GM21619 (cell line): ENCODE measurements at regions not wholly inside any gene's neighbourhood (a gene's known extent, or its start where the extent isn't known, plus 50 kb on each side); places are given as distances from the start of the nearest gene placed in this dataset.

Source experiments
- ATAC-seq: cut with Tn5 transposase; IDR thresholded peaks from one replicate; pipeline ENCODE4 v1.9.1; 2021; ENCODE audit not compliant: unreplicated experiment

DNA sequence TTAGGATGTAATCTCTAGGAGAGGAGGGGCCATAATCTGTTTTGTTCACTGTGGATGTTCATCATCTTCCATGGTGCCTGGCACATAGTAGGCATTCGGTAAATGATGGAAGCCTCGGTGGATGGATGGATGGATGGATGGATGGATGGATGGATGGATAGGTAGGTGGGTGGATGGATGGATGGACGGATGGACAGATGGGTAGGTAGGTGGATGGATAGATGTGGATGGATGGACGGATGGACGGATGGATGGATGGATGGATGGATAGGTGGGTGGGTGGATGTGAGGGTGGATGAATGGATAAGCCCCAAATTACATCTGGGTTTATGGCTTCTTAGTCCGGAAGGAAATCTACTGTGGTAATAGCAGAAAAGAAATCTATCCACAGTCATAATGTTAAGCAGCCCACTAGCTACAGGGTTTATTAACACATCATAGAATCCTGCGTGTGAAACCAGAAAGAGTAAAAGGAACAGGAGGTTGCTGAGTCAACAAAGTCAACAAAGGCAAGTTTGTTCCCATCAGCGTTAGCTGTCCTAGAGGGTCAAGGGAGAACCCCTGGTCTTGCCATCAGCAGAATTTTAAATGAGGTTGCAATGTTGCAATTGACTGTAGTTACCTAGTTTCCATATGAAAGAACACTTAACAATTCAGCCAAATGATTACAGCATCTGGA, 82.8 kb downstream of the C11orf91 start:
- no peak for ATAC-seq

DNA sequence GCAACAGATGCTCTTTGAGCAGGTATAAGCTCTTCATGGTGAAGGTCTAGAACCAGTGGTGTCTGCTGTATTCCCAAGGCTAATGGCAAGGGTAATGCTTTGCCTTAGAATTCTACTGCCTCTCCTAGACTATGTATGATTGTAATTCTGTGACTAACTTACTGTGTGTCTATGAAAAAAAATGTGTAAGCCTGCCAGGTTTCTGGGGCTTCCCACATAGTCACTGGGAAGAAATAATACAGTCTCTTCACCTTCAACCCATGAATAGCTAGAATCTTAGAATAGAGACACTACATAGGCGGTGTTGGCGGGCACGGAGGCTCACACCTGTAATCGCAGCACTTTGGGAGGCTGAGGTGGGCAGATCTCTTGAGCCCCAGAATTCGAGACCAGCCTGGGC, 84.1 kb downstream of the C11orf91 start:
- no peak for ATAC-seq

DNA sequence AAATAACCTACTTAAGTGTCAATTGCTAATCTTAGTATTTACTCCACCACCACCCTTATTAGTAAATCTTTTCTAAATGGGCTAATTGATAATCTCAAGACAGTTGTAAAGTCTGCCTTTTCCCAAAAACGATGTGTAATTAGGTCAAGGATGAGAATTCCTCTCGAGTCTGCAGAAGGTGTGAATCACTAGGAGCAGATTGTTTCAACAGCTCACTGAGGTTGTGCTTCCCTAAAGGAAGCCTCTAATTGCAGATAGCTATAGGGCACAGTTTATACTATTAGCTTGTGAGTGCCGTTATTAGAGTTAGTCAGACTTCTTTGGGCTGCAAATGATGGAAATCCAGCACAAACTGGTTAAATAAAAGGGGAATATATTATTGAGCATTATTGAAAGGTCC, 84.9 kb downstream of the C11orf91 start:
- no peak for ATAC-seq

DNA sequence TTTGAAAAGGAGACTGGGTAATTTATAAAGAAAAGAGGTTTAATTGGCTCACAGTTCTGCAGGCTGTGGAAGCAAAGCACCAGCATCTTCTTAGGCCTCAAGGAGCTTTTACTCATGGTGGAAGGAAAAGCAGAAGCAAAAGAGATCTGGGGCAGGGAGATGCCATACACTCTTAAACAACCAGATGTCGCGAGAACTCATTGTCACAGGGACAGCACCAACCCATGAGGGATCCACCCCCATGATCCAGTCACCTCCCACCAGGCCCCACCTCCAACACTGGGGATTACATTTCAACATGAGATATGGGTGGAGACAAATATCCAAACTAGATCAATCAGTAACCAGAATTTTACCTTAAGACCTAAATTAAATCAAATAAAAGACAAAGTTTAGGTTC, 87.2 kb downstream of the C11orf91 start:
- no peak for ATAC-seq

DNA sequence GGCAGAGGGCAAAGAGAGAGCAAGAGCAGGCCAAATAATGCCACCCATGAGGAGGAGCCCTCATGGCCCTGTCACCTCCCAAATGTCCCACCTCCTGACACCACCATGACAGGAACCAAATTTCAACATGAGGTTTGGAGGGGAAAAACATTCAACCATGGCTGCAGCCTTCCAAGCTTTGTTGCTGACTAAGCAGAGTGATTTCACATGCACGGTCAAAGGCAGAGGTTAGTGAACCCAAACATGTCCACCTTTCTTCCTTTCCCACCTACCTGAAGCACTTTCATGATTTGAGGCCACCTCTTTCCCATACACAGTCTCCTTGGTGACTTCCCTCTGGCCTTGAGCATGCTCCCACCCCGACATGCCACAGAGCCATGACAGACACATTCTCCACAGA, 89.7 kb downstream of the C11orf91 start:
- ATAC-seq, result no peak

DNA sequence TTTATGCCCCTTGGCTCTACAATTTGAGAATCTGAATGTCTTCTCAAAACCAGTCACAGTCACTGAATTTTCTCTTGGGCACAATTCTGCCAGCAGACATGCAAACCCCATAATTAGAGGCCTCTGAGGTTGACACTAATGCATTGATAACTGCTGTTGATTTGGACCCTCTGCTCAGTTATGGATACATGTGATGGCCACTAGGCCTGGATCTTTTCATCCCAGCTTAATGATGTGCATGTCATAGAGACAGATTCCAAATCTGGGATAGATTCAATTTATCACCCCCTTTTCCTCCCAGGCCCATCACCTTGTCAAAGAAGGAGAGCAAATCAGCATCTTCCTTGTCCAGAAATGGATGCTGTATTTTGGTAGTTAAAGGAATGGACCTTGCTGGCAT, 92.2 kb downstream of the C11orf91 start:
- ATAC-seq, result no peak

DNA sequence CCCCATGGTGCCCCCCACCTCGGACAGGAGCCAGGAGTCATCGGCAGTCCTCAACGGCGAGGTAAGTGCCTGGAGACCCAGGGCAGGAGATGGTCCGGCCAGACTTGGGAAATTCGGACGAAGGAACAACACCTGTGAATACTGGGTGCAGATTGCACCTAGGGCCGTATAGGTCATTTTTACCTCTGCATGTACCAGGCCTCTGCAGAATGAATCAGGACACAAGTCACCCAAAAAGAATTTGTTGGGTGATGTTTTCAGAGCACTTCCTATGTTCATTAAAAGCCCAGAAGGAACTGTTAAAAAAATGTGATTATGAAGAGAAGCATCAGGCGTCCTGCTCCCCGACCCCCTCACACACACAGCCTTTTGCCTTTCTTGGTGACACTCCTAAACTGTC, 93.9 kb downstream of the C11orf91 start:
- no peak for ATAC-seq

DNA sequence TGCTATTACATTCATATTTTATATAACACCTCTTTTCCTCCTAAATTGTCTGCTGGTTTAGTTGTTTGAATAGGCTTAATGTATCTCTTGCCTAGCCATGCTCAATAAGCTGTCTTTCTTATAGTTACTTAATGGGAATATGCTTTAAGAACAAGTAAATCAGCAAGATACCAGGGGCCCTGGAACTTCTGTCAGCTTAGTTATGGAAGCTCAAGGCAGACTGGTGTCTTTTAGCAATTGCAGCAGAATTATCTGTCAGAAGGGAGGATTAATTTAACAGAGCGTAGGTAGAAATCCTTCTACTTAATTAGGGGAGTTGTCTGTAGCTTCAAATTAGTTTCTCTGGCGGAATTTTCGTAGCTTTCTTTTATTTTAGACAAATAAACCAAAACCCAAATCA, 94.9 kb downstream of the C11orf91 start:
- ATAC-seq, result no peak

DNA sequence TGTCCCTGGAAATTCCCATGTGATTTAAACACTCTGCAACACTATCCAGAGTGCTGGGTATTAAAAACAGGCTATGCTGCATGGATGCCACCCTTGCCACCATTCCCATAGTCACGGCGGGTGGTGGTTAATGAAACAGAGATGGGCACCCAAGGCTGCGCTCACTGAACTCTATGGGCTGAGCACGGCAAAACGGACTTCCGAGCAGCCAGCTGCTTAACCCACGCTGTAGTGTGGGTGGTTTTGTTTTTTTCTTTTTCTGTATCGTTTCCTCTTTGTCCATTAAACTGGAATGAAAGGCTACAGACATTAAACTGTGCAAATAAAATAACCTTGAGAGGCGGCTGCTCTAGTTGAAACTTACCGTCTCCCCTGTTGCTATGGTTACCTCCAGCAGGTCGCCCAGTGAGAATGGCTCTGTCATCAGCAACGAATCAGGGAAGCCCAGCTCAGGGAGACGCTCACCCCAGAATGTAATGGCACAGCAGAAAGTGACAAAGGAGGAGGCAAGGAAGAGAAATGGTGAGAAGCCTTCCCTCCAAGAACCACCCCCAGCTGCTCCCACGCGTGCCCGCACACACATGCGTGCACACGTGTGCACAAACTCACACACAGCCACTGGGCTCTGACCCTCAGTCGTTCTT, 102.1 kb downstream of the C11orf91 start:
- ATAC-seq, result no peak

DNA sequence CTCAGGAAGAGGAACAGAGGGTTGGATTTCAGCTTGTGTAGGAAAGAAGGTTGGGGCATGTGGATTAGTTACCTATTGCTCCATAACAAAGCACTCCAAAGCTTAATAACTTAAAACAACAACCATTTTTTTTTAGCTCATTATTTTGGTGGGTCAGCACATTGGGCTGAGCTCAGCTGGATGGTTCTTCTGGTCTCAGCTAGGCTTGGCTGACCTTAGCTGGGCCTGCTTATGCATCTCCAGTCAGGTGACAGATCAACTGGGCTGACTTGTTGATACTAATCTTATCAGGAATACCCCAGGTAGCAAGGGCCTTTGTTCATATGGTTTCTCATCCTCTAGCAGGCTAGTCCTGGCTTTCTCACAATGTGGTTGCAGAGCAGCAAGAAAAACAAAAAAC, 106.4 kb downstream of the C11orf91 start:
- ATAC-seq, result no peak

DNA sequence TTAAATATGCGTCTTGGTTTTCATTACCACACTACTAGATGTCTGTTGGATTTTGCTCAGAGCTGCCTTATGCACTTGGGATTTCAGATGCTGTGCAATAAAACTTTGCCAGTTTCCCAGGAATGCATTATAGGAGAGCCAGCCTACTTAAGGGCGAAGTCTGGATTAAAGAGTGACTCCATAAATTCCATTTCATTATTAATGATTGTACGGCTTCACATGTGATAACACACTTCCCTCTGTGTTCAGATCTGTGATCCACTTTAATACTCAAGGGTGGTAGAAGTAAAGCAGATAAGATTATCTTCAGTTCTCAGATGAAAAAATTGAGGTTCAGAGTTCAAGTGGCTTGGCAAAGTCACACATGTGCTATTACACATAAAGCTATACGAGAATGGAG, 110.2 kb downstream of the C11orf91 start:
- ATAC-seq, result no peak

DNA sequence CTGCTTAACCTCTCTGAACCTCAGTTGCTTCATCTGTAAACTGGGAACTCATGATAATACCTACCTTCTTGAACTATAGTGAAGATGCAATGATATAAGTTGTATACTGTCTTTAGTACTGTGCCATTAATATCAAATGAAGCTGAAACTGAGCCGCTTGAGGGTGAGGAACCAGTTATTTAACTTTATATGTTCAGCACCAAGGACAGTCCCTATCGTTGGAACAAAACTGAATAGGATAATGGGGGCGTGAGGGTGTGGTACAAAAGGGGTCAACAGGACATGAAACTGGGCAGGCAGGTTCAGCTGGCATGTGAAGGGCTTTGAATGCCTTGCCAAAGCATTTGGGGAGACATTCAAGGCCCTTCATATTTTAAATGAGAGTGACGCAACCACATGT, 112.6 kb downstream of the C11orf91 start:
- ATAC-seq, result no peak

DNA sequence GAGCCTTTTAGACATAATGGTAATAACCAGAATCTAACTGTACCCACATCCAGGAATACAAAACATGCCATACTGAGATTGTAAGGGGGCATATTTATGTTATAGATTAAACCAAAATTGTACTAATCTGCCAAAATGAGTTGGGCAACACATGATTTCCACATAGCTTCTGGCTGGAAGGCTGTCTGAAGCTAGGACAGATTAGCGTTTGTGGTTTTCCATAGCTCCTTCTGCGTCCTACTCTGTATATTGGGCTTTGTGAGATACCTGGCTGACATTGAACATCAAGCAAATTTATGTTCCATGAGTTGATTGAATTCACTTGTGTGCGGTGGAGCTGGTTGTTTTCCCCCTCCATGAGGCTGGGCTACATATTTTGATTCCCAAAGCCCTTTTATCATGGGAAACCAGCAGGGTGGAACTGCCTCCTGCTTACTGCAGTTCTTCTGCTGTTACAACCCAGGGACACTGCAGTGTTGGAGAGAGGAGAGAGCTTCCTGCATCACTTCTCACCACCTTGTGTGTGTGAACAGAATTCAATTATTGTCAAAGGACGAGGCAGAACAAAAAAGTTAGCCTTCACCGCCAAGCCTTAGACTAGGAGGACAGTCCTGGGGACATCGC, 114.9 kb downstream of the C11orf91 start:
- no peak for ATAC-seq

DNA sequence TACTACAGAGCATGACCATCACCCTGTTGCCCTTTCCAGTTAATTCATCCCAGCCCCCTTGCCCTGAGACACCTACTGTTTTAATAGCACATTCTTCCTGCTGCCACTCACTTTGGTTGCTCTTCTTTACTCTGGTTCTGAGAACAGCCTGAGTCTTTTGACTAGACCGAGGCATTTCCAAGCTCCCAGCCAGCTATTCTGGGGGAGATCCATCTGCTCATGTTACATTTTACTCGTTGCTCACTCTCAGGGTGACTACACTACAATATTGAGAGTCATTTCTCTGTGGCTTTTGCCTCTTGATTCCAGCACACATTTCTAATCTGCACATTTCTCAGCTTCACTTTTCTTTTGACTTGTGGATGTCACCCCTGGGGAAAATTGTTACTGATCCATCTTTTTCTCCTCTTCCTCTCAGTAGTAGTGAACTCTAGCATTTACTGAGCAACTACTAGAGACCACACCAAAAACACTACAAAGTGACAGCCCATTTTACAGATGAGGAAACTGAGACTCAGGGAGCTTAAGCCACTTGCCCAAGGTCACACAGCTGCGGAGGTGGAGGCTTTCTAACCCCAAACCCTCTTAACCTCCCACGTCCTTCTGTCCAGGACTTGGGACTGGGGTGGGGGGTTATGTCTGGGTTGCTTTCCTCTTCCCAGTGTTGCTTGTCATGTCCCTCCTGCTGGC, 117.8 kb downstream of the C11orf91 start:
- ATAC-seq, result no peak

DNA sequence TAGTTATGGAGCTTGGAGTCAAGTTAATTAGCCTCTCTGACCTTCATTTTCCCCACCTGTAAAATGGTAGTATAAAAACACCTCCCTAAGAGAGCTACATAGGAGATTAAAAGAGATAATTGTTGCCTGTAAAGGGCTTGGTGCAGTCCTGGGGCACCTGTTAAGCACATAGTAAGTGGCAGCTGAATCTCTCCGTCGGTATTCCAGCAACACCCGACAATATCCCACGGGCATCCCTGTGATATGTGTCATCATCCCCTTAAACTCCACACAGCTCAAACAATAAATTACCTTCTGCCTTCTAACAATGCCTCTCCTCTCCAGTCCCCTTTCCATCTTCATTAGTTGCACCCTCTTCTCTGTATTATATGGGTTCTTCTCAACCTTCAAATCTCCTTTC, 121.5 kb downstream of the C11orf91 start:
- no peak for ATAC-seq

DNA sequence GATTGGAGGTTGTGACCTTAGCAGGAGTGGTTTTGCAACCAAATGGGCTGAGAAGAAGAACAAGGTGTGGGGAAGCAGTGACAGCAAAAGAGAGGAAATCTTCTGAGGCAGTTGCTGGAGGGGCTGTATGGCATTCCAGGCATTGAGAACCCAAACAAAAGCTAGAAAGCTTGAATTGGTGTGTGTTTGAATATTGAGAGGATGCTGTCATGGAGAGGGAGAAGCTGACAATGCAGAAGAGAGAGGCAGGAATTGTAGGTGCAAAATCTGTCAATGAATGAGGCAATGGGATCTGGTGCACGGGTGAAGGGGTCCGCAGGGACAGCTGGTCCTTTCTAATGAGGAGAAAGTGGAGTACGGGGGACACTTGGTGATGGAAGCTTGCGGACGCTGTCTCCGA, 123.4 kb downstream of the C11orf91 start:
- ATAC-seq, result no peak

DNA sequence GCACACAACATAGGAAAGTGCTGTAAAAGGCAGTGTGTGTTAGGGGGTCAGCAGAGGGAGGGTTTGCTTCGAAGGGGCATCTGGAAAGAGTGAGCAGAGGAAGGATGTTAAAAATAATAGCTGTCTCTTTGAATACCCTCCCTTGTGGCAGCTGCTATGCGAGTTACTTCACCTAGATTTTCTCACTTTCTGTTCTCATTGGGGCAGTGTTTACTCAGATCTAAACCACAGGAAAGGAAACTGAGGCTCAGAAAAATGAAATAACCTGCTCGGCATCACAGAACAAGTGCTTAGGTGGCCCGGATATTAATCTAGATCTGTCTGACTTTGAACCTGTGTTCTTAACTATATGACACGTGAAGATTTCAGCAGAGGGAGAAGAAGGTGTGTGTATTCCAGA, 125.3 kb downstream of the C11orf91 start:
- ATAC-seq, result peak; percentile 60

DNA sequence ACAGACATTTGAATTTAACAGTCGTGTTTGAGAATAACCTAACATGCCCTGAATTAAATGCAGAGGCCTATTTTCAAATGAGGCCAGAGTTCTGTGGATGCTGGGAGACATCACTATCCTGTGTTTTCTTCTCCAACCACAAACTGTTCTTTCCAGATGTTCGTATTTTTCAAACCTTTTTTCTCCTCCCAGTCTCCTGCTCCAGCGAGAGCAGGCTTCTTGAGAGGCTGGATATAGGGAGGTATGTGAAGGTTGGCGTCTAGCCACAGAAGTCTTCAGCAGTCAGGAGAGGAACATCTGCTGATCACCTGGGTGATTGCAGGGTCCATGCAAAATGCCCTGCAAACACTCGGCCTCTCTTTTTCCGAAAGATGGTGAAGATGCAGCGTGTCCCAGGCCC, 126.3 kb downstream of the C11orf91 start:
- no peak for ATAC-seq

DNA sequence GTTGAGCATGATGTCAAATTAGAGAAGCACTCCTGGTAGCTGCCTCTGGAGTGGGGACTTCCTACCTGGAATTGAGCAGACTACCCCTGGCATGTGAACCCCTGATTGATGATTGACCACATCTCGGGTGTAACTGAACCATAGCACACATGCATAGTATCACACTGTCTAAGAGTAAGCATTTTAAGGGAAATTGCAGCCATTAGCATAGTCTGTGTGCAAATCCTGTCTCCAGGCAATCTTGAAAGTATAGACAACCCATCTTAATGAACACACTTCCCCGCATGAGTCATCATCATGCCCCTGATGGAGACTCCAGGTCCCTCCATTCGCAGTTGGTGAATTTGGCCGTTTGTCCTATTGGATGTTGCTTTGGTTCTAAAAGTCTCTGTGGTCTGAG, 131.3 kb downstream of the C11orf91 start:
- no peak for ATAC-seq

DNA sequence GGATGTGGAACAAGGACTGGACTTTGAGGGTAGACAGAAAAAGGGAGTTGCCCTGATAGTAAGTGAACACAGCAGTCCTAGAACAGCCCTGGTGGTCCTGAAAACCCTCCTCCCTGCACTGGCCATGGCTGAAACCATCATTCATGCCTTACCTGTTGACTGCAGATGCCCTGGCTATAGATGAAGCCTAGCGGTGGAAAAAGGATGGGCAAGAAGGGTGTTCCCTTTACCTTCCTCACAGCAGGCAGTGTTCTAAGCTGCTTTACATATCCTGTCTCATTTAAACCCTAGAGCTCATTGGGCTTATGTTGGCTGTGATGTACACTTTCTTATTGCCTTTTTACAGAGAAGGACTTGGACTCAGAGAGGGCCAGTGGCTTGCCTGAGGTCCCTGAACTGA, 133.6 kb downstream of the C11orf91 start:
- no peak for ATAC-seq

DNA sequence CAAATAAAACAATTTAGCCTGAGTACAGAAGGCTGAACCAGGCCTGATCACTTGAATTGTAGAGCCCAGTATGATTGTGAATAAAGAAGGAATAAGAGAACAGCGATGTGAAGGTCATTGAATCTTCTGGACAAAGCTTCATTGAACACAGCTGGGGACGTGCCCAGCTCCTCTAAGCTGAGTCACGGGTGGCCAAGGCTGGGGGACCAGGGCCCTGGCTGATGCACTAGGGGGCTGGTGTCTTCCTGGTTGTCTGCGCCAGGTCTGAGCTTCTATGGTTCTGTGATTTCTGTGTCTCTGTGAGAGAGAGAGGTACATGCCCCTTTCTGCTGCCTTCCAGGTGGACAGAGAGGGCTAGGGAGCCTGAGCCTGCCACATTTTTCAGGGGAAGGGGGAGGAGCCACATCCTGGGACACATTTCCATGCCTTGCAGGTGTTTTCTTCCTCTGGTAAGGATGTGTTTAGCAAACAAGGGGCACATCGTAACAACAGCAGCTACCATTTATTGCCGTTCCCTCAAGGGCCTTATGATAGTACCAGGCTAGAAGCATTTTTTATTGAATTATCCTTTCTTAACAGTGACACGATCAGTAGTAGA, 135.7 kb downstream of the C11orf91 start:
- ATAC-seq, result no peak

DNA sequence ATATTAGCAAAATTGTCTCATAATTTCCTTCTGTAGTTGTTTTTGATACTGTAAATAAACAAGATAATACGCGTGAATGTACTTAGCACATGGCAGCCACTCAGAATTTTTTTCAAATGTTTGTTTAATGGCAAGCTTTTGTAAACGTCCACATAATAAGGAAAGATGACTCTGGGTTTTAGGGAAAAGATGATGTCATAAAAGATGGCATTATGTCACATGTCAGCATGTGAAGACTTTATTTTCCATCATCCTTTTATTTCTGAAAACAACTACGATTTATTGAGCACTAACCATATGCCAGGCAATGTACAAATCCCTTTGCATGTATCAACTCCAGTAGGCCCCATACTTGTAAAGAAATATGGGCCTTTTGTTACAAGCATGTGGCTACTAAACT, 139.9 kb downstream of the C11orf91 start:
- ATAC-seq, result no peak
